ENCODE measurements at regions not wholly inside any gene's neighbourhood (a gene's known extent, or its start where the extent isn't known, plus 50 kb on each side); places are given as distances from the start of the nearest gene placed in this dataset.

GRCh38 chr1:10888291-10888690 lies 91.8 kb upstream of the CASZ1 start:
- no peak overlapping the region for H3K9ac ChIP-seq (ENCODE audit: low read length)
- FAIRE-seq = no peak
- H3K4me1 Mint-ChIP-seq (ENCODE audit: low read depth, unreplicated experiment) = peaks cover 1% of the 10 kb centered on the region
- H3K27ac Mint-ChIP-seq (ENCODE audit: unreplicated experiment) = no peak overlapping the region
- TF ChIP-seq EZH2 (IDR thresholded peaks at IDR 0.05; ENCODE audit: insufficient read depth, low read length) = no peak
- no peak for TF ChIP-seq CTCF (IDR thresholded peaks at IDR 0.05; ENCODE audit: insufficient read depth, low read depth, low read length)
- H3K27me3 Mint-ChIP-seq (ENCODE audit: low read depth, unreplicated experiment) = peaks cover 46% of the 10 kb centered on the region
- H2AFZ ChIP-seq (ENCODE audit: low read depth, low read length) = no peak overlapping the region
- H3K9me3 ChIP-seq (ENCODE audit: insufficient read depth, low read depth, low read length) = no peaks in the 10 kb centered on the region
- H4K20me1 ChIP-seq (ENCODE audit: insufficient read depth, low read length) = no peaks in the 10 kb centered on the region
- no peak overlapping the region for H3K4me2 ChIP-seq (ENCODE audit: low read length)
- H3K27me3 ChIP-seq (ENCODE audit: insufficient read depth, low read length) = peaks cover 29% of the 10 kb centered on the region
- DNase-seq (ENCODE audit: low read depth) = no peak
- no peaks in the 10 kb centered on the region for H3K79me2 ChIP-seq (ENCODE audit: insufficient read depth, low read length)
- H3K36me3 Mint-ChIP-seq (ENCODE audit: low read depth, unreplicated experiment) = no peaks in the 10 kb centered on the region
- no peak overlapping the region for H3K27ac ChIP-seq (ENCODE audit: low read depth, low read length)
- peaks cover 2% of the 10 kb centered on the region for H3K9me3 Mint-ChIP-seq (ENCODE audit: unreplicated experiment)
- H3K4me3 Mint-ChIP-seq (ENCODE audit: unreplicated experiment) = peak overlapping the region; percentile 27
- no peak overlapping the region for H3K4me3 ChIP-seq (ENCODE audit: insufficient read depth, low read depth, low read length)
- no peaks in the 10 kb centered on the region for H3K4me1 ChIP-seq (ENCODE audit: insufficient read depth, low read length)
- H3K36me3 ChIP-seq (ENCODE audit: insufficient read depth, low read length) = no peaks in the 10 kb centered on the region

GRCh38 chr1:10888791-10889649 lies 92.6 kb upstream of the CASZ1 start:
- peak overlapping the region; percentile 34 for H2AFZ ChIP-seq (ENCODE audit: low read depth, low read length)
- no peak overlapping the region for H3K27ac ChIP-seq (ENCODE audit: low read depth, low read length)
- Mint-ChIP-seq H3K4me3 (ENCODE audit: unreplicated experiment) (no peak overlapping the region), H3K27ac (ENCODE audit: unreplicated experiment) (no peak overlapping the region), H3K36me3 (ENCODE audit: low read depth, unreplicated experiment) (no peaks in the 10 kb centered on the region), H3K27me3 (ENCODE audit: low read depth, unreplicated experiment) (peaks cover 46% of the 10 kb centered on the region), H3K9me3 (ENCODE audit: unreplicated experiment) (peaks cover 2% of the 10 kb centered on the region), H3K4me1 (ENCODE audit: low read depth, unreplicated experiment) (peaks cover 1% of the 10 kb centered on the region)
- no peaks in the 10 kb centered on the region for H3K4me1 ChIP-seq (ENCODE audit: insufficient read depth, low read length)
- peaks cover 29% of the 10 kb centered on the region for H3K27me3 ChIP-seq (ENCODE audit: insufficient read depth, low read length)
- H3K79me2 ChIP-seq (ENCODE audit: insufficient read depth, low read length) = no peaks in the 10 kb centered on the region
- no peaks in the 10 kb centered on the region for H3K36me3 ChIP-seq (ENCODE audit: insufficient read depth, low read length)
- FAIRE-seq (no peak), DNase-seq (ENCODE audit: low read depth) (no peak)
- no peaks in the 10 kb centered on the region for H4K20me1 ChIP-seq (ENCODE audit: insufficient read depth, low read length)
- H3K9me3 ChIP-seq (ENCODE audit: insufficient read depth, low read depth, low read length) = no peaks in the 10 kb centered on the region
- H3K4me3 ChIP-seq (ENCODE audit: insufficient read depth, low read depth, low read length) = no peak overlapping the region
- TF ChIP-seq EZH2 (IDR thresholded peaks at IDR 0.05; ENCODE audit: insufficient read depth, low read length) (no peak), CTCF (IDR thresholded peaks at IDR 0.05; ENCODE audit: insufficient read depth, low read depth, low read length) (no peak)
- peak overlapping the region; percentile 44 for H3K4me2 ChIP-seq (ENCODE audit: low read length)
- H3K9ac ChIP-seq (ENCODE audit: low read length) = no peak overlapping the region
